SK-N-SH (cell line): ENCODE measurements at regions not wholly inside any gene's neighbourhood (a gene's known extent, or its start where the extent isn't known, plus 50 kb on each side); places are given as distances from the start of the nearest gene placed in this dataset.

ENCODE experiments used
- CTCF ChIA-PET: fragments of 300-600, 350-600 bp; formaldehyde crosslinking; extraction: SDS; loops from one replicate; lab custom pipeline; 2021; lab: Yijun Ruan, JAX
- POLR2A ChIA-PET: fragments of 350-600 bp; sonication (Branson Sonifier 250); formaldehyde crosslinking; extraction: SDS; loops from one replicate; lab custom pipeline; 2020; ENCODE audit warnings: antibody characterized with exemption, inconsistent platforms; lab: Yijun Ruan, JAX
- DNase-seq: peaks from one replicate; pipeline ENCODE4 v3.0.0; 2012
- H2AFZ ChIP-seq: fragments of 200-600 bp; sonication (generic); 2 replicates; pipeline ENCODE4 v1.8.1; 2016; ENCODE audit warnings: antibody characterized with exemption, mild to moderate bottlenecking, low read depth
- H3F3A ChIP-seq: fragments of 200-600 bp; sonication (generic); replicated peaks from 2 replicates; pipeline ENCODE3; 2016; ENCODE audit warnings: antibody characterized with exemption, mild to moderate bottlenecking; ENCODE audit not compliant: insufficient read depth
- H3K27ac ChIP-seq, 2 experiments: fragments of 200-500 bp in 1 of 2; fragments of 200-600 bp in 1 of 2; sonication (Bioruptor generic) in 1 of 2; sonication (generic), shearing (Covaris generic) in 1 of 2; 2 replicates each; pipeline versions ENCODE4 v1.5.1 to v1.6.1; 2014 to 2016; ENCODE audit warnings: low read depth in 2 of 2, inconsistent platforms in 1 of 2, low read length in 1 of 2, mild to moderate bottlenecking in 1 of 2, mixed read lengths in 1 of 2
- H3K27me3 ChIP-seq: fragments of 200-600 bp; sonication (generic), shearing (Covaris generic); 2 replicates; pipeline ENCODE4 v1.6.1; 2016; ENCODE audit warnings: mixed run types; ENCODE audit not compliant: insufficient read depth
- H3K36me3 ChIP-seq, 2 experiments: fragments of 200-500 bp in 1 of 2; fragments of 200-600 bp in 1 of 2; sonication (Bioruptor generic) in 1 of 2; sonication (generic) in 1 of 2; replicated peaks in 1 of 2; 2 replicates each; pipeline versions ENCODE3 to v1.5.1; 2014 to 2016; ENCODE audit warnings: low read length in 1 of 2, mild to moderate bottlenecking in 1 of 2; ENCODE audit not compliant: insufficient read depth in 2 of 2, control insufficient read depth in 1 of 2
- H3K4me1 ChIP-seq, 2 experiments: fragments of 200-500 bp in 1 of 2; fragments of 200-600 bp in 1 of 2; sonication (Bioruptor generic) in 1 of 2; sonication (generic), shearing (Covaris generic) in 1 of 2; 2 replicates each; pipeline versions ENCODE4 v1.5.1 to v1.6.1; 2014 to 2016; ENCODE audit warnings: low read depth in 1 of 2, low read length in 1 of 2, mixed run types in 1 of 2; ENCODE audit not compliant: insufficient read depth in 2 of 2, control insufficient read depth in 1 of 2
- H3K4me2 ChIP-seq: fragments of 200-600 bp; sonication (generic), shearing (Covaris generic); 2 replicates; pipeline ENCODE4 v1.6.1; 2017; ENCODE audit warnings: mixed run types
- H3K4me3 ChIP-seq, 2 experiments: fragments of 200-500 bp in 1 of 2; fragments of 200-600 bp in 1 of 2; sonication (Bioruptor generic) in 1 of 2; sonication (generic), shearing (Covaris generic) in 1 of 2; 2 replicates each; pipeline versions ENCODE4 v1.5.1 to v1.8.1; 2014 to 2016; ENCODE audit warnings: low read depth in 2 of 2, inconsistent platforms in 1 of 2, low read length in 1 of 2, mild to moderate bottlenecking in 1 of 2, mixed read lengths in 1 of 2, moderate library complexity in 1 of 2
- H3K79me2 ChIP-seq: fragments of 200-600 bp; sonication (generic); 2 replicates; pipeline ENCODE4 v1.8.1; 2017; ENCODE audit warnings: mild to moderate bottlenecking; ENCODE audit not compliant: insufficient read depth
- H3K9ac ChIP-seq: fragments of 200-600 bp; sonication (generic); 2 replicates; pipeline ENCODE4 v1.6.1; 2017; ENCODE audit warnings: mixed run types
- H3K9me2 ChIP-seq: fragments of 200-600 bp; sonication (generic); 2 replicates; pipeline ENCODE4 v1.6.1; 2017; ENCODE audit warnings: mixed run types
- H3K9me3 ChIP-seq: fragments of 200-600 bp; sonication (generic); 2 replicates; pipeline ENCODE4 v1.6.1; 2017; ENCODE audit warnings: mixed run types, mild to moderate bottlenecking, moderate library complexity
- H4K20me1 ChIP-seq: fragments of 200-600 bp; sonication (generic); 2 replicates; pipeline ENCODE4 v1.6.1; 2017; ENCODE audit warnings: mild to moderate bottlenecking, mixed run types; ENCODE audit not compliant: insufficient read depth
- CHD2 ChIP-seq: fragments of 150-350 bp; IDR thresholded peaks from 2 replicates; pipeline ENCODE4 v1.6.1; 2018; ENCODE audit warnings: low read length; ENCODE audit not compliant: partially characterized antibody
- CTCF ChIP-seq: fragments of 200-600 bp; sonication (generic); IDR thresholded peaks from 2 replicates; pipeline ENCODE4 v1.6.1; 2017; ENCODE audit warnings: antibody characterized with exemption, mild to moderate bottlenecking, moderate library complexity
- ELF1 ChIP-seq: IDR thresholded peaks from 2 replicates; pipeline ENCODE4 v1.4.0; 2012
- EZH2phosphoT487 ChIP-seq: fragments of 200-600 bp; sonication (generic); IDR thresholded peaks from 2 replicates; pipeline ENCODE4 v1.6.1; 2017; ENCODE audit warnings: low read depth, mixed run types, mild to moderate bottlenecking, antibody characterized with exemption, moderate library complexity, borderline replicate concordance
- FOXJ3 ChIP-seq: sonication (generic); formaldehyde crosslinking; IDR thresholded peaks from 2 replicates; pipeline ENCODE4 v1.5.1; 2020; ENCODE audit warnings: mild to moderate bottlenecking, missing genetic modification reagents
- GABPA ChIP-seq: IDR thresholded peaks from 2 replicates; pipeline ENCODE4 v1.4.0; 2012; ENCODE audit warnings: low read depth, mild to moderate bottlenecking
- GATA2 ChIP-seq: sonication (generic); formaldehyde crosslinking; IDR thresholded peaks from 2 replicates; pipeline ENCODE4 v1.5.0; 2020; ENCODE audit warnings: mild to moderate bottlenecking, missing genetic modification reagents
- JUND ChIP-seq: IDR thresholded peaks from 2 replicates; pipeline ENCODE4 v1.4.0; 2012
- MXI1 ChIP-seq: IDR thresholded peaks from 2 replicates; pipeline ENCODE4 v1.6.1; 2012; ENCODE audit warnings: mild to moderate bottlenecking, low read depth, low read length, improper control_type of control experiment
- PBX3 ChIP-seq: IDR thresholded peaks from 2 replicates; pipeline ENCODE4; 2012
- REST ChIP-seq: IDR thresholded peaks from 2 replicates; pipeline ENCODE4 v1.6.1; 2012; ENCODE audit warnings: mild to moderate bottlenecking, low read depth, low read length, moderate library complexity
- RFX5 ChIP-seq: IDR thresholded peaks from 2 replicates; pipeline ENCODE4 v1.6.1; 2012; ENCODE audit warnings: mild to moderate bottlenecking, improper control_type of control experiment, low read length
- USF2 ChIP-seq: fragments of 150-350 bp; IDR thresholded peaks from 2 replicates; pipeline ENCODE4 v1.6.1; 2017; ENCODE audit warnings: antibody characterized with exemption, low read length, low read depth, borderline replicate concordance
- YY1 ChIP-seq: IDR thresholded peaks from 2 replicates; pipeline ENCODE4 v1.4.0; 2012; ENCODE audit warnings: low read depth, mild to moderate bottlenecking
- WGBS: methylation state at CpG from one replicate; pipeline ENCODE4 v1.1.6; 2017; ENCODE audit warnings: low lambda C conversion rate; 5-methylcytosine and 5-hydroxymethylcytosine counted together

GRCh38 chrX:30990361-30990760 is 81.5 kb downstream of the FTHL17 start (continued):
- TF ChIP-seq FOXJ3 (CRISPR knock-in tag) (no peak), REST (no peak), EZH2phosphoT487 (no peak), ELF1 (no peak), MXI1 (no peak), YY1 (no peak)
- TF ChIP-seq, all 33 proteins: peak for 0

- no peak for TF ChIP-seq PBX3
- TF ChIP-seq JUND = no peak
- no peak for TF ChIP-seq CHD2
- no peak for TF ChIP-seq GABPA
- no peak for TF ChIP-seq USF2
- TF ChIP-seq GATA2 (CRISPR knock-in tag) = no peak
- no peak for TF ChIP-seq YY1
- no peak for TF ChIP-seq CTCF
- TF ChIP-seq RFX5 = no peak
These were observed 89.4 kb downstream of the FTHL17 start for GRCh38 chrX:30982467-30982866.

More at GRCh38 chrX:30982467-30982866, 89.4 kb downstream of the FTHL17 start:
- POLR2A ChIA-PET = no interaction called here
- Histone ChIP-seq H3K27ac (no peak overlapping the region), H3K4me3 (no peak overlapping the region), H3K4me2 (no peak overlapping the region), H3F3A (no peaks in the 10 kb centered on the region), H3K9ac (no peak overlapping the region), H3K9me3 (no peaks in the 10 kb centered on the region), H3K79me2 (no peaks in the 10 kb centered on the region), H2AFZ (no peak overlapping the region), H3K4me1 (no peaks in the 10 kb centered on the region), H3K36me3 (no peaks in the 10 kb centered on the region), H3K9me2 (no peaks in the 10 kb centered on the region), H3K27me3 (no peaks in the 10 kb centered on the region), H4K20me1 (no peaks in the 10 kb centered on the region)
- 44% methylated on average over 3 of the region's 3 CpGs for WGBS
- no peak for DNase-seq
- CTCF ChIA-PET = interaction anchor here (1.1 kb wide), 1 partner anchor 55 kb away, joined by 3 read pairs; no protein-coding TSS in a partner anchor
